RWPE1 (cell line): ENCODE measurements at regions not wholly inside any gene's neighbourhood (a gene's known extent, or its start where the extent isn't known, plus 50 kb on each side); places are given as distances from the start of the nearest gene placed in this dataset.
"Not testable (repeated sequence)": the region's sequence is repeated elsewhere in the genome, so short reads cannot be mapped to it uniquely, and the experiment has no call there.

Source experiments
- CTCF ChIA-PET: fragments of 350-600 bp; sonication (Branson Sonifier 250); formaldehyde crosslinking; extraction: SDS; loops from one replicate; lab custom pipeline; 2021; lab: Yijun Ruan, JAX
- POLR2A ChIA-PET: fragments of 400-600 bp; formaldehyde crosslinking; extraction: SDS; loops from one replicate; lab custom pipeline; 2020; ENCODE audit warnings: antibody characterized with exemption; ENCODE audit not compliant: low non-redundant PET; lab: Yijun Ruan, JAX
- DNase-seq: peaks from one replicate; pipeline ENCODE4 v3.0.0; 2012; ENCODE audit warnings: low spot score
- H3K27ac ChIP-seq: fragments of 450-650 bp; 2 replicates; pipeline ENCODE4 v1.5.1; 2017
- TF ChIP-seq, protein P1 (sequence below): fragments of 450-650 bp; conservative IDR thresholded peaks from 2 replicates; pipeline ENCODE4 v1.5.1; 2017; ENCODE audit warnings: low read depth, mild to moderate bottlenecking

- TF ChIP-seq, protein P1, sequence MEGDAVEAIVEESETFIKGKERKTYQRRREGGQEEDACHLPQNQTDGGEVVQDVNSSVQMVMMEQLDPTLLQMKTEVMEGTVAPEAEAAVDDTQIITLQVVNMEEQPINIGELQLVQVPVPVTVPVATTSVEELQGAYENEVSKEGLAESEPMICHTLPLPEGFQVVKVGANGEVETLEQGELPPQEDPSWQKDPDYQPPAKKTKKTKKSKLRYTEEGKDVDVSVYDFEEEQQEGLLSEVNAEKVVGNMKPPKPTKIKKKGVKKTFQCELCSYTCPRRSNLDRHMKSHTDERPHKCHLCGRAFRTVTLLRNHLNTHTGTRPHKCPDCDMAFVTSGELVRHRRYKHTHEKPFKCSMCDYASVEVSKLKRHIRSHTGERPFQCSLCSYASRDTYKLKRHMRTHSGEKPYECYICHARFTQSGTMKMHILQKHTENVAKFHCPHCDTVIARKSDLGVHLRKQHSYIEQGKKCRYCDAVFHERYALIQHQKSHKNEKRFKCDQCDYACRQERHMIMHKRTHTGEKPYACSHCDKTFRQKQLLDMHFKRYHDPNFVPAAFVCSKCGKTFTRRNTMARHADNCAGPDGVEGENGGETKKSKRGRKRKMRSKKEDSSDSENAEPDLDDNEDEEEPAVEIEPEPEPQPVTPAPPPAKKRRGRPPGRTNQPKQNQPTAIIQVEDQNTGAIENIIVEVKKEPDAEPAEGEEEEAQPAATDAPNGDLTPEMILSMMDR, result no peak
- ChIA-PET CTCF (no interaction called here), POLR2A (no interaction called here)
- DNase-seq, result no peak
- no peak overlapping the region for H3K27ac ChIP-seq
These were observed 610.4 kb upstream of the B3GAT1 start for GRCh38 chr11:135022454-135022853.

DNA sequence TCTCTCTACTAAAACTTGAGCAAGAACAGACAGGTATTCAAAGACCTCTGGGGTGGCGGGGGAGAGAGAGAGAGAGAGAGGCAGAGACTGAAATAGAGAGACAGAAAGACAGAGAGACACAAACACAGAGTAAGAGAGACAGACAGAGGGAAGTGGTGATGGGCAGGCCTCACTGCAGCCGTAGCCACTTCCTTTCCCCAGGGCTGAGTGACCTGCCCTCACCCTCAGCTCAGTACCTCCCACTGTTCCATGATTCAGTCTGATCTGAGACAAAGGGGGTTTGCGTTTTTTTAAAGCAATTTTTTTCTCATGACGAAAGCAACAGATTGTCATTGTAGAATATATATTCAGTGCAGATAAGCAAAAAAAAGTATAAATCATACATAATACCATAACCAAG is 607.9 kb upstream of the B3GAT1 start:
- POLR2A ChIA-PET, result no interaction called here
- CTCF ChIA-PET, result interaction anchor here (0.7 kb wide), 1 partner anchor 131 kb away, joined by 4 read pairs; no protein-coding TSS in a partner anchor
- TF ChIP-seq, protein P1, result no peak
- DNase-seq, result no peak
- H3K27ac ChIP-seq, result no peak overlapping the region

- H3K27ac ChIP-seq, result no peak overlapping the region
- TF ChIP-seq, protein P1, result no peak
- POLR2A ChIA-PET, result no interaction called here
- CTCF ChIA-PET, result interaction anchor here (0.7 kb wide), 1 partner anchor 131 kb away, joined by 4 read pairs; no protein-coding TSS in a partner anchor
- DNase-seq, result no peak
These were observed 607.4 kb upstream of the B3GAT1 start for GRCh38 chr11:135019343-135019871.

- CTCF ChIA-PET, result no interaction called here
- no peak overlapping the region for H3K27ac ChIP-seq
- TF ChIP-seq, protein P1, result no peak
- no peak for DNase-seq
- POLR2A ChIA-PET, result no interaction called here
These were observed 605.3 kb upstream of the B3GAT1 start for GRCh38 chr11:135017296-135017695.

GRCh38 chr11:135015966-135016365 is 603.9 kb upstream of the B3GAT1 start:
- TF ChIP-seq, protein P1, result no peak
- no peak for DNase-seq
- CTCF ChIA-PET, result no interaction called here
- POLR2A ChIA-PET, result no interaction called here
- no peak overlapping the region for H3K27ac ChIP-seq

- H3K27ac ChIP-seq, POLR2A ChIA-PET, DNase-seq: not testable (repeated sequence)
- CTCF ChIA-PET, result interaction anchor here (0.7 to 0.9 kb wide), 2 partner anchors 81 to 195 kb away, joined by 3 read pairs; no protein-coding TSS in a partner anchor
These were observed 599.3 kb upstream of the B3GAT1 start for GRCh38 chr11:135011313-135011712.

DNA sequence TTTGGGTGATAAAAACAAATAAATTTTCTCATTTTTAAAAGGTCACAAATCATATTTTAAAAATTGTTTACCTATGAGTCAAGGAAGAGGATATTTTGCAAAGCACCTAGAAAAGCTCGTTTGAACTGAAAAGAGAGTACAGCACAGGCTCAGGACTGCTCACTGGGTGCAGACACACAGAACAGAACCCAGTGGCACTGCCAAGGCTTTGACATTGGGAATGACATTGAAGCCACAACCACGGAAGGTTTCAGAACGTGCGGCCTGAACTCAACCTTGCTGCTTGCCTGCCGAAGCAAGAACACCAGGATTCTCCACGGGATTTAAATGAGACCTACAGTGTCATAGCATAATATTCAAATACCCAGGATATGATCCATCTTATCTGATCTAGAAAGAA is 597.1 kb upstream of the B3GAT1 start:
- no peak overlapping the region for H3K27ac ChIP-seq
- ChIA-PET POLR2A (no interaction called here), CTCF (no interaction called here)
- no peak for DNase-seq
- TF ChIP-seq, protein P1, result no peak
